ENCODE measurements at regions not wholly inside any gene's neighbourhood (a gene's known extent, or its start where the extent isn't known, plus 50 kb on each side); places are given as distances from the start of the nearest gene placed in this dataset.
A peak's percentile ranks its signal among the peaks of the same experiment; 100 is the strongest.

GRCh38 chr17:77001487-77001886 is 133.3 kb downstream of the MGAT5B start:
- no peak for DNase-seq

GRCh38 chr17:77002103-77003045 is 134.2 kb downstream of the MGAT5B start:
- no peak for DNase-seq

GRCh38 chr17:77003699-77004098 is 135.5 kb downstream of the MGAT5B start:
- no peak for DNase-seq

GRCh38 chr17:77006971-77007649 is 133.7 kb upstream of the SEC14L1 start:
- DNase-seq, result peak; percentile 66

- DNase-seq, result no peak
Observed at GRCh38 chr17:77009877-77010276, 130.9 kb upstream of the SEC14L1 start.

- no peak for DNase-seq
Observed at GRCh38 chr17:77010667-77011066, 130.1 kb upstream of the SEC14L1 start.

- DNase-seq, result peak; percentile 55
Observed at GRCh38 chr17:77011173-77012011, 129.4 kb upstream of the SEC14L1 start.

GRCh38 chr17:77018504-77018903 is 122.3 kb upstream of the SEC14L1 start:
- DNase-seq, result no peak

- no peak for DNase-seq
Observed at GRCh38 chr17:77019893-77020379, 120.8 kb upstream of the SEC14L1 start.

GRCh38 chr17:77020973-77021372 is 119.8 kb upstream of the SEC14L1 start:
- no peak for DNase-seq

- no peak for DNase-seq
Observed at GRCh38 chr17:77022766-77023165, 118.0 kb upstream of the SEC14L1 start.

GRCh38 chr17:77025781-77026180 is 115.0 kb upstream of the SEC14L1 start:
- DNase-seq, result no peak

GRCh38 chr17:77027271-77027889 is 113.4 kb upstream of the SEC14L1 start:
- DNase-seq, result no peak

GRCh38 chr17:77028900-77029299 is 111.9 kb upstream of the SEC14L1 start:
- no peak for DNase-seq

- no peak for DNase-seq
Observed at GRCh38 chr17:77032929-77033328, 107.8 kb upstream of the SEC14L1 start.

- DNase-seq, result no peak
Observed at GRCh38 chr17:77033892-77034404, 106.8 kb upstream of the SEC14L1 start.

- DNase-seq, result no peak
Observed at GRCh38 chr17:77034677-77035424, 105.9 kb upstream of the SEC14L1 start.

- DNase-seq, result no peak
Observed at GRCh38 chr17:77035526-77035925, 105.2 kb upstream of the SEC14L1 start.

GRCh38 chr17:77036136-77036840 is 104.5 kb upstream of the SEC14L1 start:
- DNase-seq, result no peak

GRCh38 chr17:77036841-77037381 is 103.9 kb upstream of the SEC14L1 start:
- DNase-seq, result peak; percentile 71

- peak; percentile 16 for DNase-seq
Observed at GRCh38 chr17:77037943-77038342, 102.8 kb upstream of the SEC14L1 start.

All from NCI-H146 (cell line).